ENCODE measurements at regions not wholly inside any gene's neighbourhood (a gene's known extent, or its start where the extent isn't known, plus 50 kb on each side); places are given as distances from the start of the nearest gene placed in this dataset.

- DNase-seq (ENCODE audit: extremely low read depth, low read depth), result no peak
- TF ChIP-seq, protein P1, sequence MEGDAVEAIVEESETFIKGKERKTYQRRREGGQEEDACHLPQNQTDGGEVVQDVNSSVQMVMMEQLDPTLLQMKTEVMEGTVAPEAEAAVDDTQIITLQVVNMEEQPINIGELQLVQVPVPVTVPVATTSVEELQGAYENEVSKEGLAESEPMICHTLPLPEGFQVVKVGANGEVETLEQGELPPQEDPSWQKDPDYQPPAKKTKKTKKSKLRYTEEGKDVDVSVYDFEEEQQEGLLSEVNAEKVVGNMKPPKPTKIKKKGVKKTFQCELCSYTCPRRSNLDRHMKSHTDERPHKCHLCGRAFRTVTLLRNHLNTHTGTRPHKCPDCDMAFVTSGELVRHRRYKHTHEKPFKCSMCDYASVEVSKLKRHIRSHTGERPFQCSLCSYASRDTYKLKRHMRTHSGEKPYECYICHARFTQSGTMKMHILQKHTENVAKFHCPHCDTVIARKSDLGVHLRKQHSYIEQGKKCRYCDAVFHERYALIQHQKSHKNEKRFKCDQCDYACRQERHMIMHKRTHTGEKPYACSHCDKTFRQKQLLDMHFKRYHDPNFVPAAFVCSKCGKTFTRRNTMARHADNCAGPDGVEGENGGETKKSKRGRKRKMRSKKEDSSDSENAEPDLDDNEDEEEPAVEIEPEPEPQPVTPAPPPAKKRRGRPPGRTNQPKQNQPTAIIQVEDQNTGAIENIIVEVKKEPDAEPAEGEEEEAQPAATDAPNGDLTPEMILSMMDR (IDR thresholded peaks at IDR 0.05; ENCODE audit: low read depth, low read length), result no peak
Measured at GRCh38 chr2:150791567-150791966, 304.1 kb upstream of the RND3 start.

- no peak for DNase-seq (ENCODE audit: extremely low read depth, low read depth)
- TF ChIP-seq, protein P1 (IDR thresholded peaks at IDR 0.05; ENCODE audit: low read depth, low read length), result no peak
Measured at GRCh38 chr2:150789376-150789905, 302.0 kb upstream of the RND3 start.

- TF ChIP-seq, protein P1 (IDR thresholded peaks at IDR 0.05; ENCODE audit: low read depth, low read length), result no peak
- no peak for DNase-seq (ENCODE audit: extremely low read depth, low read depth)
Measured at GRCh38 chr2:150788426-150789140, 301.1 kb upstream of the RND3 start.

GRCh38 chr2:150787353-150788093 lies 300.1 kb upstream of the RND3 start:
- DNase-seq (ENCODE audit: extremely low read depth, low read depth), result no peak
- TF ChIP-seq, protein P1 (IDR thresholded peaks at IDR 0.05; ENCODE audit: low read depth, low read length), result no peak

DNA sequence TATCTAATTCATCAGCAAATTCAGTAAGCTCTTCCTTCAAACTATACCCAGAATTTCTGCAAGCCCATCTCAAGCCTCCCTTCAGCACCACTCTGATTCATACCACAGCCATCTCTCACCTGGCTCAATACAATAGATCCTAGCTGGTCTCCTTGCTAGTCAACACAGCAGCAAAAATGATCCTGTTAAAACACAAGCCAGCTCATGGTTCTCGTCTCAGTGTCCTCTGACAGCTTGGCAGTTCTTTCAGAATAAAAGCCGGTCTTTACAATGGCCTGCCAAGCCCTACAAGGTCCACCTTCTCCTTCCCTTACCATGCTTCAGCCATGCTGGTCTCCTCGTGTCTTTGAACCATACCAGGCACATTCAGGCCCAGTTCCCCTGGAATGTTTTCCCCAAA lies 296.9 kb upstream of the RND3 start:
- no peak for DNase-seq (ENCODE audit: extremely low read depth, low read depth)
- TF ChIP-seq, protein P1 (IDR thresholded peaks at IDR 0.05; ENCODE audit: low read depth, low read length), result no peak

- DNase-seq (ENCODE audit: extremely low read depth, low read depth), result no peak
- TF ChIP-seq, protein P1 (IDR thresholded peaks at IDR 0.05; ENCODE audit: low read depth, low read length), result no peak
Measured at GRCh38 chr2:150783896-150784295, 296.4 kb upstream of the RND3 start.

DNA sequence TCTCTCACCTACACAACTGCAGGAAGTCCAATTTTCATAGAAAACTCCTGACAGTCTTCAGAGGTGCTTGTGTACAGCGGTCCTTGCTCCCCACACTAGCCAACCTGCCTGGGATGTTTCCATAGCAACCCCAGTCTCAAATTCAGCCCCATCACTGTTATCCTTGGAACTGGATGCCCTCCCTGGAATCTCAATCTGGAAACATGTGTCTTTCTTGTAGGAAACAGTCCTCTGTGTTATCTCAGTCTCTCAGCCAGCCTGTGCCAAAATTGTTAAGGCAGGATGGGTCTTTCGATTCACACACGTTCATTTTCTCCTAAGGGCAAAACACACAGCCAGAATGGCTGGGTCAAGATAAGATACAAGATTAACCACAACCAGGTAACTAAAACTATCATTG lies 295.5 kb upstream of the RND3 start:
- no peak for DNase-seq (ENCODE audit: extremely low read depth, low read depth)
- TF ChIP-seq, protein P1 (IDR thresholded peaks at IDR 0.05; ENCODE audit: low read depth, low read length), result no peak

Measured in AG09319 (cell line).